GM23338 (cell line): ENCODE measurements at regions not wholly inside any gene's neighbourhood (a gene's known extent, or its start where the extent isn't known, plus 50 kb on each side); places are given as distances from the start of the nearest gene placed in this dataset.

Experiments used
- CREB1 ChIP-seq: fragments of 250-450 bp; sonication (Bioruptor Pico); IDR thresholded peaks from 2 replicates; pipeline ENCODE4 v1.5.0; 2020; ENCODE audit warnings: low read depth, mild to moderate bottlenecking, moderate library complexity
- ETS1 ChIP-seq: IDR thresholded peaks from 2 replicates; pipeline ENCODE4 v1.6.1; 2016; ENCODE audit warnings: antibody characterized with exemption
- EZH2 ChIP-seq: fragments of 200-600 bp; sonication (generic); IDR thresholded peaks from one replicate; pipeline ENCODE4 v1.8.0; 2017; ENCODE audit warnings: antibody characterized with exemption, mild to moderate bottlenecking, low read depth; ENCODE audit not compliant: unreplicated experiment
- EZH2phosphoT487 ChIP-seq: fragments of 200-600 bp; sonication (generic); IDR thresholded peaks from one replicate; pipeline ENCODE4 v1.8.1; 2018; ENCODE audit warnings: antibody characterized with exemption; ENCODE audit not compliant: unreplicated experiment
- POLR2AphosphoS5 ChIP-seq: IDR thresholded peaks from 2 replicates; pipeline ENCODE4 v1.6.1; 2016; ENCODE audit warnings: antibody characterized with exemption, low read depth
- STAT1 ChIP-seq: IDR thresholded peaks from one replicate; pipeline ENCODE4 v1.6.1; 2016; ENCODE audit warnings: antibody characterized with exemption; ENCODE audit not compliant: unreplicated experiment
- ZNF114 ChIP-seq: fragments of 250-450 bp; sonication (Bioruptor Pico); IDR thresholded peaks from 2 replicates; pipeline ENCODE4 v1.5.0; 2020; ENCODE audit warnings: mild to moderate bottlenecking, moderate library complexity
- ZNF331 ChIP-seq: fragments of 250-450 bp; sonication (Bioruptor Pico); IDR thresholded peaks from 2 replicates; pipeline ENCODE4 v1.5.0; 2020; ENCODE audit warnings: low read depth, mild to moderate bottlenecking, moderate library complexity
- TF ChIP-seq, protein P1 (sequence below), 2 experiments: fragments of 200-600 bp in 1 of 2; sonication (generic) in 1 of 2; conservative IDR thresholded peaks; 2 replicates each; pipeline versions ENCODE4 v1.5.1 to v1.6.1; 2016 to 2017; ENCODE audit warnings: antibody characterized with exemption in 2 of 2, low read depth in 2 of 2, mild to moderate bottlenecking in 2 of 2, moderate library complexity in 1 of 2
- TF ChIP-seq, protein P2 (sequence below): IDR thresholded peaks from one replicate; pipeline ENCODE4 v1.6.1; 2018; ENCODE audit warnings: antibody characterized with exemption; ENCODE audit not compliant: unreplicated experiment

DNA sequence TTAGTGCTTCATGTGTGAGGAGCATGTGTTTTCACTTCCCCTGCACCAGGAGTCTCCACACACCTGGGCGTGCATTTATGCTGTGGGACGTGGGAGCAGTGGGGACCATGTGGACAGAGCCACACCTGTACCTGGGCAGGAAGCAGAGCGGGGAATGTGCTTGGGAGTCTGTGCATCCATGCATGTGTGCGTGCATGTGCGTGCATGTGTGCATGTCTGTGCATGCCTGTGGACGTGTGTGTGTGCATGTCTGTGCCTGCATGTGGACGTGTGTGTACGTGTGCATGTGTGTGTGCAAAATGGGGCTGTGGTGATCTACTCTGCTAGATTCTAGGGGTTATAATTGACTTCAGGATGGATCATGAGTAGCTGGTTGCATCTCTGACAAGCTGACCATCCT, 224.0 kb upstream of the GMDS start:
- no peak for TF ChIP-seq EZH2
- TF ChIP-seq POLR2AphosphoS5: no peak
- TF ChIP-seq, protein P1, sequence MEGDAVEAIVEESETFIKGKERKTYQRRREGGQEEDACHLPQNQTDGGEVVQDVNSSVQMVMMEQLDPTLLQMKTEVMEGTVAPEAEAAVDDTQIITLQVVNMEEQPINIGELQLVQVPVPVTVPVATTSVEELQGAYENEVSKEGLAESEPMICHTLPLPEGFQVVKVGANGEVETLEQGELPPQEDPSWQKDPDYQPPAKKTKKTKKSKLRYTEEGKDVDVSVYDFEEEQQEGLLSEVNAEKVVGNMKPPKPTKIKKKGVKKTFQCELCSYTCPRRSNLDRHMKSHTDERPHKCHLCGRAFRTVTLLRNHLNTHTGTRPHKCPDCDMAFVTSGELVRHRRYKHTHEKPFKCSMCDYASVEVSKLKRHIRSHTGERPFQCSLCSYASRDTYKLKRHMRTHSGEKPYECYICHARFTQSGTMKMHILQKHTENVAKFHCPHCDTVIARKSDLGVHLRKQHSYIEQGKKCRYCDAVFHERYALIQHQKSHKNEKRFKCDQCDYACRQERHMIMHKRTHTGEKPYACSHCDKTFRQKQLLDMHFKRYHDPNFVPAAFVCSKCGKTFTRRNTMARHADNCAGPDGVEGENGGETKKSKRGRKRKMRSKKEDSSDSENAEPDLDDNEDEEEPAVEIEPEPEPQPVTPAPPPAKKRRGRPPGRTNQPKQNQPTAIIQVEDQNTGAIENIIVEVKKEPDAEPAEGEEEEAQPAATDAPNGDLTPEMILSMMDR (conservative IDR thresholded peaks at IDR 0.05; ENCODE audit: low read depth in 2 of 2): no peak
- TF ChIP-seq ETS1: no peak
- TF ChIP-seq, protein P2, sequence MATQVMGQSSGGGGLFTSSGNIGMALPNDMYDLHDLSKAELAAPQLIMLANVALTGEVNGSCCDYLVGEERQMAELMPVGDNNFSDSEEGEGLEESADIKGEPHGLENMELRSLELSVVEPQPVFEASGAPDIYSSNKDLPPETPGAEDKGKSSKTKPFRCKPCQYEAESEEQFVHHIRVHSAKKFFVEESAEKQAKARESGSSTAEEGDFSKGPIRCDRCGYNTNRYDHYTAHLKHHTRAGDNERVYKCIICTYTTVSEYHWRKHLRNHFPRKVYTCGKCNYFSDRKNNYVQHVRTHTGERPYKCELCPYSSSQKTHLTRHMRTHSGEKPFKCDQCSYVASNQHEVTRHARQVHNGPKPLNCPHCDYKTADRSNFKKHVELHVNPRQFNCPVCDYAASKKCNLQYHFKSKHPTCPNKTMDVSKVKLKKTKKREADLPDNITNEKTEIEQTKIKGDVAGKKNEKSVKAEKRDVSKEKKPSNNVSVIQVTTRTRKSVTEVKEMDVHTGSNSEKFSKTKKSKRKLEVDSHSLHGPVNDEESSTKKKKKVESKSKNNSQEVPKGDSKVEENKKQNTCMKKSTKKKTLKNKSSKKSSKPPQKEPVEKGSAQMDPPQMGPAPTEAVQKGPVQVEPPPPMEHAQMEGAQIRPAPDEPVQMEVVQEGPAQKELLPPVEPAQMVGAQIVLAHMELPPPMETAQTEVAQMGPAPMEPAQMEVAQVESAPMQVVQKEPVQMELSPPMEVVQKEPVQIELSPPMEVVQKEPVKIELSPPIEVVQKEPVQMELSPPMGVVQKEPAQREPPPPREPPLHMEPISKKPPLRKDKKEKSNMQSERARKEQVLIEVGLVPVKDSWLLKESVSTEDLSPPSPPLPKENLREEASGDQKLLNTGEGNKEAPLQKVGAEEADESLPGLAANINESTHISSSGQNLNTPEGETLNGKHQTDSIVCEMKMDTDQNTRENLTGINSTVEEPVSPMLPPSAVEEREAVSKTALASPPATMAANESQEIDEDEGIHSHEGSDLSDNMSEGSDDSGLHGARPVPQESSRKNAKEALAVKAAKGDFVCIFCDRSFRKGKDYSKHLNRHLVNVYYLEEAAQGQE: no peak
- TF ChIP-seq CREB1 (CRISPR knock-in tag): no peak
- TF ChIP-seq ZNF114 (CRISPR knock-in tag): no peak
- TF ChIP-seq EZH2phosphoT487: no peak
- no peak for TF ChIP-seq ZNF331 (CRISPR knock-in tag)
- no peak for TF ChIP-seq STAT1
